H1 (cell line): ENCODE measurements at regions not wholly inside any gene's neighbourhood (a gene's known extent, or its start where the extent isn't known, plus 50 kb on each side); places are given as distances from the start of the nearest gene placed in this dataset.

Experiments
- CTCF ChIP-seq, 3 experiments: IDR thresholded peaks; 1 replicate in 2 of 3; 2 replicates in 1 of 3; pipeline versions ENCODE4 v1.5.1 to v1.6.1; 2011; ENCODE audit warnings: low read length in 3 of 3, mild to moderate bottlenecking in 3 of 3, inconsistent platforms in 2 of 3, low read depth in 1 of 3, moderate library complexity in 1 of 3; ENCODE audit not compliant: insufficient read depth in 1 of 3; ENCODE audit errors: control extremely low read depth in 1 of 3
- SP2 ChIP-seq: IDR thresholded peaks from 2 replicates; pipeline ENCODE4 v1.6.1; 2012; ENCODE audit warnings: mild to moderate bottlenecking, low read length, inconsistent platforms
- TCF12 ChIP-seq: IDR thresholded peaks from 2 replicates; pipeline ENCODE4 v1.6.1; 2011; ENCODE audit warnings: low read depth, mild to moderate bottlenecking, low read length

- TF ChIP-seq SP2 (no peak), CTCF (IDR thresholded peaks at IDR 0.05; ENCODE audit: control extremely low read depth in 1 of 3, insufficient read depth in 1 of 3, low read depth in 1 of 3, low read length in 3 of 3) (no peak), TCF12 (no peak)
These were observed 241.5 kb upstream of the PRSS1 start for GRCh38 chr7:142507799-142508198.
